Type B pancreatic cell (in vitro differentiated cells): ENCODE measurements at regions not wholly inside any gene's neighbourhood (a gene's known extent, or its start where the extent isn't known, plus 50 kb on each side); places are given as distances from the start of the nearest gene placed in this dataset.
A peak's percentile ranks its signal among the peaks of the same experiment; 100 is the strongest.

Experiments used
- DNase-seq: peaks from one replicate; pipeline ENCODE4 v3.0.0; 2021; ENCODE audit warnings: mixed read lengths; ENCODE audit not compliant: unreplicated experiment; ENCODE audit errors: extremely low spot score
- H3K27ac Mint-ChIP-seq: 2 replicates; pipeline ENCODE4 v1.8.0; 2021; ENCODE audit warnings: mild to moderate bottlenecking, mixed read lengths
- H3K27me3 Mint-ChIP-seq: 2 replicates; pipeline ENCODE4 v1.8.0; 2021; ENCODE audit warnings: mixed read lengths
- H3K36me3 Mint-ChIP-seq: 2 replicates; pipeline ENCODE4 v1.8.0; 2021; ENCODE audit warnings: mixed read lengths
- H3K4me1 Mint-ChIP-seq: one replicate; pipeline ENCODE4 v1.8.0; 2021; ENCODE audit warnings: mixed read lengths; ENCODE audit not compliant: unreplicated experiment
- H3K4me3 Mint-ChIP-seq: 2 replicates; pipeline ENCODE4 v1.8.0; 2021; ENCODE audit warnings: mild to moderate bottlenecking, mixed read lengths
- H3K9me3 Mint-ChIP-seq: 2 replicates; pipeline ENCODE4 v1.8.0; 2021; ENCODE audit warnings: mixed read lengths
- CTCF ChIP-seq: fragments of 200-600 bp; sonication (generic); conservative IDR thresholded peaks from 2 replicates; pipeline ENCODE4 v1.5.0; 2021; ENCODE audit warnings: antibody characterized with exemption, mild to moderate bottlenecking

GRCh38 chr20:39936401-39936800, 752.6 kb downstream of the MAFB start:
- Mint-ChIP-seq H3K27ac (no peak overlapping the region), H3K36me3 (no peaks in the 10 kb centered on the region), H3K9me3 (peaks cover 9% of the 10 kb centered on the region), H3K4me3 (no peak overlapping the region), H3K4me1 (peaks cover 4% of the 10 kb centered on the region), H3K27me3 (peaks cover 3% of the 10 kb centered on the region)
- DNase-seq: no peak
- TF ChIP-seq CTCF: no peak

GRCh38 chr20:39935901-39936300, 753.1 kb downstream of the MAFB start:
- Mint-ChIP-seq H3K4me1 (peaks cover 4% of the 10 kb centered on the region), H3K4me3 (no peak overlapping the region), H3K27me3 (peaks cover 3% of the 10 kb centered on the region), H3K9me3 (peaks cover 9% of the 10 kb centered on the region), H3K36me3 (no peaks in the 10 kb centered on the region), H3K27ac (no peak overlapping the region)
- TF ChIP-seq CTCF: no peak
- DNase-seq: no peak

- Mint-ChIP-seq H3K4me1 (peaks cover 16% of the 10 kb centered on the region), H3K36me3 (no peaks in the 10 kb centered on the region), H3K9me3 (no peaks in the 10 kb centered on the region), H3K27me3 (no peaks in the 10 kb centered on the region), H3K27ac (peak overlapping the region; percentile 23), H3K4me3 (no peak overlapping the region)
- TF ChIP-seq CTCF: no peak
- DNase-seq: no peak
Observed at GRCh38 chr20:39916236-39916765, 772.7 kb downstream of the MAFB start.

GRCh38 chr20:39913274-39913673, 775.8 kb downstream of the MAFB start:
- TF ChIP-seq CTCF: no peak
- Mint-ChIP-seq H3K9me3 (no peaks in the 10 kb centered on the region), H3K27me3 (peaks cover 6% of the 10 kb centered on the region), H3K27ac (no peak overlapping the region), H3K36me3 (no peaks in the 10 kb centered on the region), H3K4me1 (peaks cover 16% of the 10 kb centered on the region), H3K4me3 (no peak overlapping the region)
- no peak for DNase-seq

- TF ChIP-seq CTCF: no peak
- no peaks in the 10 kb centered on the region for H3K36me3 Mint-ChIP-seq
- DNase-seq: no peak
- peaks cover 15% of the 10 kb centered on the region for H3K27me3 Mint-ChIP-seq
- no peak overlapping the region for H3K27ac Mint-ChIP-seq
- no peaks in the 10 kb centered on the region for H3K9me3 Mint-ChIP-seq
- peaks cover 22% of the 10 kb centered on the region for H3K4me1 Mint-ChIP-seq
- no peak overlapping the region for H3K4me3 Mint-ChIP-seq
Observed at GRCh38 chr20:39911497-39911896, 777.5 kb downstream of the MAFB start.

GRCh38 chr20:39910536-39910935, 778.5 kb downstream of the MAFB start:
- H3K9me3 Mint-ChIP-seq: peaks cover 3% of the 10 kb centered on the region
- no peak for TF ChIP-seq CTCF
- no peak overlapping the region for H3K27ac Mint-ChIP-seq
- DNase-seq: no peak
- H3K4me1 Mint-ChIP-seq: peaks cover 12% of the 10 kb centered on the region
- no peak overlapping the region for H3K4me3 Mint-ChIP-seq
- H3K27me3 Mint-ChIP-seq: peaks cover 20% of the 10 kb centered on the region
- H3K36me3 Mint-ChIP-seq: no peaks in the 10 kb centered on the region
